ENCODE measurements at regions not wholly inside any gene's neighbourhood (a gene's known extent, or its start where the extent isn't known, plus 50 kb on each side); places are given as distances from the start of the nearest gene placed in this dataset.
A peak's percentile ranks its signal among the peaks of the same experiment; 100 is the strongest.

DNA sequence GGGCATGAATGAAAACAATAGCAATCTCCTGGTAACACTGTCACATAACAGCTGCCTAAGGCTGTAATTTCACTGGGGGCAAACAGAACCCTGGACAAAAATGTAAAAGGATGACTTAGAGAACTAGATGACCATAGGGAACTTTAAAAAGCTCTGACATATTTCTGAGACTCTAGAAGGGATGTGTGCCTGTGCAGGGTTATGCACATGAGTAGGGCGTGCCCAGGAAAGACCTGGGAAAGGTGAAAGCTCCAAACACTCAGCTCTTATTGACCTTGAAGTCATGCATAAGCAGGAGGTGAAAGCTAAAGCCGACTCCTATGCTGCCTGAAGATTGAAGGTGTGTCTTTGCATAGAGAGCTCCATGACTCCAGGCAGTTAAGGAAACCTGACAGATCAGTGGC, 118.4 kb upstream of the BTBD3 start:
- TF ChIP-seq NFE2L2 (IDR thresholded peaks at IDR 0.05; ENCODE audit: low read depth, low read length) (no peak), BHLHE40 (IDR thresholded peaks at IDR 0.05; ENCODE audit: low read depth, low read length) (no peak), RCOR1 (IDR thresholded peaks at IDR 0.05; ENCODE audit: insufficient replicate concordance, low read length) (no peak), MAFK (IDR thresholded peaks at IDR 0.05; ENCODE audit: low read depth, low read length) (no peak)
- TF ChIP-seq, protein P1, sequence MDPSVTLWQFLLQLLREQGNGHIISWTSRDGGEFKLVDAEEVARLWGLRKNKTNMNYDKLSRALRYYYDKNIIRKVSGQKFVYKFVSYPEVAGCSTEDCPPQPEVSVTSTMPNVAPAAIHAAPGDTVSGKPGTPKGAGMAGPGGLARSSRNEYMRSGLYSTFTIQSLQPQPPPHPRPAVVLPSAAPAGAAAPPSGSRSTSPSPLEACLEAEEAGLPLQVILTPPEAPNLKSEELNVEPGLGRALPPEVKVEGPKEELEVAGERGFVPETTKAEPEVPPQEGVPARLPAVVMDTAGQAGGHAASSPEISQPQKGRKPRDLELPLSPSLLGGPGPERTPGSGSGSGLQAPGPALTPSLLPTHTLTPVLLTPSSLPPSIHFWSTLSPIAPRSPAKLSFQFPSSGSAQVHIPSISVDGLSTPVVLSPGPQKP (IDR thresholded peaks at IDR 0.05; ENCODE audit: borderline replicate concordance, low read depth, low read length) = no peak
- H3K9me1 ChIP-seq (ENCODE audit: insufficient read depth, low read length) = no peaks in the 10 kb centered on the region
- H3K4me2 ChIP-seq (ENCODE audit: low read depth, low read length) = no peak overlapping the region
- in situ Hi-C loops (cut with MboI; ENCODE audit: low sequenced_read_pairs) = no loop called here
- no peak overlapping the region for H3K4me3 ChIP-seq (ENCODE audit: insufficient read depth, low read depth, low read length)
- H2BK20ac ChIP-seq (ENCODE audit: low read depth, low read length) = no peak overlapping the region
- ATAC-seq (ENCODE audit: low read depth) = no peak
- 0 out of 2 replicates have a peak overlapping the region, but pooled peaks have one; percentile 31 for H3K23ac ChIP-seq (ENCODE audit: low read depth, low read length)
- H3K36me3 ChIP-seq (ENCODE audit: control insufficient read depth, insufficient read depth, low read length) = no peaks in the 10 kb centered on the region
- BruUV-seq (replicated peaks) = no TSS peak
- ChIA-PET POLR2A (ENCODE audit: unreplicated experiment) (no interaction called here), CTCF (interaction anchor here (1.1 to 1.3 kb wide), 2 partner anchors 73 to 113 kb away, joined by 3 read pairs; no protein-coding TSS in a partner anchor)
- H3K9me3 ChIP-seq (ENCODE audit: control insufficient read depth, insufficient read depth, low read length) = no peaks in the 10 kb centered on the region; the same call in 1 of the 2 replicates
- no peak overlapping the region for H2AK9ac ChIP-seq (replicated peaks; ENCODE audit: low read depth, low read length, poor library complexity)
- no peak overlapping the region for H2BK5ac ChIP-seq (ENCODE audit: low read depth, low read length, poor library complexity, severe bottlenecking)
- H2AFZ ChIP-seq (replicated peaks; ENCODE audit: low read length, poor library complexity) = no peak overlapping the region
- no peak overlapping the region for H3K9ac ChIP-seq (ENCODE audit: low read depth, low read length)
- no peak overlapping the region for H3K56ac ChIP-seq (ENCODE audit: extremely low read depth, insufficient read depth, low read length)
- H3K4ac ChIP-seq (ENCODE audit: low read depth, low read length) = no peak overlapping the region
- H2BK15ac ChIP-seq (ENCODE audit: low read depth, low read length) = no peak overlapping the region
- H3K4me1 ChIP-seq (ENCODE audit: control insufficient read depth, insufficient read depth, low read length) = peaks cover 2% of the 10 kb centered on the region; the same call in 1 of the 2 replicates
- no peak for DNase-seq
- H2BK120ac ChIP-seq (ENCODE audit: low read depth, low read length) = no peak overlapping the region
- dilution Hi-C loops (cut with HindIII; ENCODE audit: low sequenced_read_pairs, unreplicated experiment) = no loop called here
- H3K14ac ChIP-seq (replicated peaks; ENCODE audit: low read depth, low read length) = no peak overlapping the region
- no CpG with 5 or more reads among the region's 2 CpGs for WGBS, 2 experiments (ENCODE audit: extremely low coverage in 2 of 2, insufficient read length in 1 of 2)
- no peaks in the 10 kb centered on the region for H3K27me3 ChIP-seq (ENCODE audit: control insufficient read depth, insufficient read depth, low read length)
- no peaks in the 10 kb centered on the region for H3K79me1 ChIP-seq (ENCODE audit: low read depth in 1 of 2, low read length in 2 of 2)
- H4K20me1 ChIP-seq (ENCODE audit: insufficient read depth, low read length) = no peaks in the 10 kb centered on the region
- no peak overlapping the region for H2AK5ac ChIP-seq (ENCODE audit: low read depth, low read length)
- no peak overlapping the region for H3K27ac ChIP-seq (ENCODE audit: insufficient read depth, low read length)
- no peak overlapping the region for H4K91ac ChIP-seq (ENCODE audit: insufficient read depth, low read depth, low read length)
- no peak overlapping the region for H4K5ac ChIP-seq (ENCODE audit: low read depth, low read length)
- no peak overlapping the region for H4K8ac ChIP-seq (ENCODE audit: low read depth in 2 of 2, low read length in 2 of 2)
- intact Hi-C loops (cut with micrococcal nuclease) = no loop called here
- no peak overlapping the region; the same call in 1 of the 2 replicates for H3K18ac ChIP-seq (ENCODE audit: low read depth, low read length)
